OCI-LY1 (cell line): ENCODE measurements at regions not wholly inside any gene's neighbourhood (a gene's known extent, or its start where the extent isn't known, plus 50 kb on each side); places are given as distances from the start of the nearest gene placed in this dataset.

Source experiments
- H2AFZ ChIP-seq: fragments of 200-600 bp; sonication (generic), shearing (Covaris generic); 2 replicates; pipeline ENCODE4 v1.6.0; 2014; ENCODE audit warnings: antibody characterized with exemption, mild to moderate bottlenecking, low read length
- H3F3A ChIP-seq: fragments of 200-600 bp; sonication (generic), shearing (Covaris generic); 2 replicates; pipeline ENCODE4 v1.6.0; 2014; ENCODE audit warnings: mild to moderate bottlenecking, antibody characterized with exemption, low read length, moderate library complexity; ENCODE audit not compliant: insufficient read depth
- H3K27ac ChIP-seq: fragments of 200-600 bp; sonication (generic); 2 replicates; pipeline ENCODE4 v1.5.1; 2014; ENCODE audit warnings: low read length, mixed run types, mild to moderate bottlenecking, low read depth; ENCODE audit not compliant: poor library complexity, severe bottlenecking
- H3K27me3 ChIP-seq: fragments of 200-600 bp; sonication (generic); 2 replicates; pipeline ENCODE4 v1.6.0; 2014; ENCODE audit warnings: antibody characterized with exemption, mild to moderate bottlenecking, low read length, moderate library complexity; ENCODE audit not compliant: insufficient read depth
- H3K36me3 ChIP-seq: fragments of 200-600 bp; sonication (generic); 2 replicates; pipeline ENCODE4 v1.6.1; 2014; ENCODE audit warnings: mild to moderate bottlenecking, antibody characterized with exemption, low read length, moderate library complexity, mixed read lengths; ENCODE audit not compliant: insufficient read depth
- H3K4me1 ChIP-seq: fragments of 200-600 bp; sonication (generic); 2 replicates; pipeline ENCODE4 v1.5.1; 2014; ENCODE audit warnings: mild to moderate bottlenecking, low read length, moderate library complexity; ENCODE audit not compliant: insufficient read depth, severe bottlenecking
- H3K4me2 ChIP-seq: fragments of 200-600 bp; sonication (generic), shearing (Covaris generic); 2 replicates; pipeline ENCODE4 v1.6.1; 2014; ENCODE audit warnings: low read length
- H3K4me3 ChIP-seq: fragments of 200-600 bp; sonication (generic); 2 replicates; pipeline ENCODE4 v1.5.1; 2014; ENCODE audit warnings: low read length, low read depth, mild to moderate bottlenecking, mixed read lengths; ENCODE audit not compliant: poor library complexity, severe bottlenecking
- H3K79me2 ChIP-seq: fragments of 200-600 bp; shearing (Covaris generic); 2 replicates; pipeline ENCODE4 v1.6.1; 2016; ENCODE audit warnings: mixed run types, low read length, mixed read lengths; ENCODE audit not compliant: insufficient read depth
- H3K9ac ChIP-seq: fragments of 200-600 bp; sonication (generic), shearing (Covaris generic); 2 replicates; pipeline ENCODE4 v1.6.1; 2014; ENCODE audit warnings: mild to moderate bottlenecking, low read length, mixed read lengths
- H3K9me2 ChIP-seq: fragments of 200-600 bp; sonication (generic), shearing (Covaris generic); 2 replicates; pipeline ENCODE4 v1.6.1; 2014; ENCODE audit warnings: low read depth, mild to moderate bottlenecking, low read length, mixed read lengths
- H3K9me3 ChIP-seq: fragments of 200-600 bp; shearing (Covaris generic); 2 replicates; pipeline ENCODE4 v1.6.1; 2014; ENCODE audit warnings: low read length, mixed read lengths
- H4K20me1 ChIP-seq: fragments of 200-600 bp; sonication (generic), shearing (Covaris generic); 2 replicates; pipeline ENCODE4 v1.6.0; 2016; ENCODE audit warnings: mild to moderate bottlenecking, low read length; ENCODE audit not compliant: insufficient read depth
- EZH2 ChIP-seq: fragments of 200-600 bp; sonication (generic), shearing (Covaris generic); IDR thresholded peaks from 2 replicates; pipeline ENCODE4 v1.8.0; 2017; ENCODE audit warnings: borderline replicate concordance, mixed run types, mild to moderate bottlenecking, antibody characterized with exemption, low read length, moderate library complexity, mixed read lengths
- TF ChIP-seq, protein P1 (sequence below): fragments of 200-600 bp; sonication (generic), shearing (Covaris generic); IDR thresholded peaks from 2 replicates; pipeline ENCODE4 v1.5.1; 2017; ENCODE audit warnings: mild to moderate bottlenecking, antibody characterized with exemption, low read length, moderate library complexity, mixed read lengths

DNA sequence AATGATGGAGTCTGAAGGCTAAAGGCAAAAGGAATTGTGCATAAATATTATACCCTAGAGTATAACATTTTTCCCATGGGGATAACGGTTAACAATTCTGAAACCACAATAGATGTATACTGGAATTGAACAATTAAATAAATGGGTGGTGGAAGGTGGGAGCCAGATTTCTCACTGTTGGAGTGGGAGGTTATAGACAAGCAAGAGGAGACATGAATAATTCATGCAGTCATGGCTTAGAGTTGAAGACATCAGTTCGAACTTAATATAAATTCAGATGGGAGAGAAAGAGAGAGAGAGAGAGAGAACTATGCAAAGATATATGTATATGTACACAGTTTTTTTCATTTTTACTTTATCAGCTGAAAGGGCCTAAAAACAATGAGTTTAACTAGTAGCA lies 523.9 kb downstream of the FOXG1 start:
- no peaks in the 10 kb centered on the region for H4K20me1 ChIP-seq
- no peaks in the 10 kb centered on the region for H3K9me2 ChIP-seq
- no peak overlapping the region for H3K27ac ChIP-seq
- H3K4me3 ChIP-seq, result no peak overlapping the region
- H3K4me1 ChIP-seq, result no peaks in the 10 kb centered on the region
- TF ChIP-seq EZH2, result no peak
- no peak overlapping the region for H3K9ac ChIP-seq
- H3F3A ChIP-seq, result no peaks in the 10 kb centered on the region
- H3K27me3 ChIP-seq, result no peaks in the 10 kb centered on the region
- no peak overlapping the region for H2AFZ ChIP-seq
- no peaks in the 10 kb centered on the region for H3K79me2 ChIP-seq
- no peaks in the 10 kb centered on the region for H3K9me3 ChIP-seq
- H3K36me3 ChIP-seq, result no peaks in the 10 kb centered on the region
- H3K4me2 ChIP-seq, result no peak overlapping the region

DNA sequence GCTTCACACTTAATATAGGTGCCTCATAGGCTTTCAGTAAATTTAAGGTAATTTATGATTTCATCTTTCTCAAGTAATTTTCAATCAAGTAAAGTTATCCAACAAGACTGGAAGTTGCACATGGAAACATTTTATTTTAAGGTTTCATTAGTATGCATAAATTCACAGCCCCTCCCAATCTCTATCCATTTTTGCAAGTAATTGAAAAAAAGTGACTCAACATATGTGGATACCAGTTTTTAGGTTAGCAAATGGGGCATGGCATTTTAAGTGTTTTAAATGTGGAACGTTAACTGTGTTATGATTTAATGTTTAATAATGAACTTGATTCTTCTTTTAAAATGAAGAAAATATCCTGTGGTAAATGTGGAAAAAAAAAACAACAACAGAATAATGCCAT lies 532.8 kb downstream of the FOXG1 start:
- Histone ChIP-seq H3F3A (no peaks in the 10 kb centered on the region), H3K4me1 (no peaks in the 10 kb centered on the region)

DNA sequence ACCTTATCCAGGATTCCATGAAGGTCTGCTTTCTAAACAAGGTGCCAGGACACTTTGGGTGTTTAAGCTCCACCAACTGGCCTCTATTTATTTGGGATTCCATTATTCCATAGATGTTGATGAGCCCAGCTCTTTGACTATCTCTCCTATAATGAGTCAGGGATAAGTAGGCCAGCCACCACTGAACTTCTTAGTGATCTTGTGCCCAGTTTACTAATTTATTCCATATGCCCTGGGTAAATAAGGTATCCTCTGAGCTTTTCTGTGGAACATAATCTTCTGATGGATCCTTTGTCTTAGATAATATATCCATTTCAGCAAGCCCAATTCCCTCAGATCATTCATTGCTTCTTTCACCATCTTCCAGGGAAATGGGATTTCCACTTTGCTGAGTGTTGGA lies 535.0 kb downstream of the FOXG1 start:
- no peaks in the 10 kb centered on the region for H3K9me2 ChIP-seq
- no peak overlapping the region for H3K4me3 ChIP-seq
- H3K27me3 ChIP-seq, result no peaks in the 10 kb centered on the region
- H3K9me3 ChIP-seq, result no peaks in the 10 kb centered on the region
- no peak overlapping the region for H2AFZ ChIP-seq
- no peak overlapping the region for H3K4me2 ChIP-seq
- no peaks in the 10 kb centered on the region for H3K36me3 ChIP-seq
- H3K27ac ChIP-seq, result no peak overlapping the region
- no peaks in the 10 kb centered on the region for H3K4me1 ChIP-seq
- no peak overlapping the region for H3K9ac ChIP-seq
- H3K79me2 ChIP-seq, result no peaks in the 10 kb centered on the region
- TF ChIP-seq, protein P1, sequence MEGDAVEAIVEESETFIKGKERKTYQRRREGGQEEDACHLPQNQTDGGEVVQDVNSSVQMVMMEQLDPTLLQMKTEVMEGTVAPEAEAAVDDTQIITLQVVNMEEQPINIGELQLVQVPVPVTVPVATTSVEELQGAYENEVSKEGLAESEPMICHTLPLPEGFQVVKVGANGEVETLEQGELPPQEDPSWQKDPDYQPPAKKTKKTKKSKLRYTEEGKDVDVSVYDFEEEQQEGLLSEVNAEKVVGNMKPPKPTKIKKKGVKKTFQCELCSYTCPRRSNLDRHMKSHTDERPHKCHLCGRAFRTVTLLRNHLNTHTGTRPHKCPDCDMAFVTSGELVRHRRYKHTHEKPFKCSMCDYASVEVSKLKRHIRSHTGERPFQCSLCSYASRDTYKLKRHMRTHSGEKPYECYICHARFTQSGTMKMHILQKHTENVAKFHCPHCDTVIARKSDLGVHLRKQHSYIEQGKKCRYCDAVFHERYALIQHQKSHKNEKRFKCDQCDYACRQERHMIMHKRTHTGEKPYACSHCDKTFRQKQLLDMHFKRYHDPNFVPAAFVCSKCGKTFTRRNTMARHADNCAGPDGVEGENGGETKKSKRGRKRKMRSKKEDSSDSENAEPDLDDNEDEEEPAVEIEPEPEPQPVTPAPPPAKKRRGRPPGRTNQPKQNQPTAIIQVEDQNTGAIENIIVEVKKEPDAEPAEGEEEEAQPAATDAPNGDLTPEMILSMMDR, result no peak
- no peak for TF ChIP-seq EZH2
- no peaks in the 10 kb centered on the region for H4K20me1 ChIP-seq
- H3F3A ChIP-seq, result no peaks in the 10 kb centered on the region

More for the DNA sequence above, 532.8 kb downstream of the FOXG1 start:
- Histone ChIP-seq H3K36me3 (no peaks in the 10 kb centered on the region), H4K20me1 (no peaks in the 10 kb centered on the region), H3K9me3 (no peaks in the 10 kb centered on the region), H3K27ac (no peak overlapping the region), H3K9ac (no peak overlapping the region), H3K4me2 (no peak overlapping the region), H3K27me3 (no peaks in the 10 kb centered on the region), H2AFZ (no peak overlapping the region), H3K4me3 (no peak overlapping the region), H3K9me2 (no peaks in the 10 kb centered on the region), H3K79me2 (no peaks in the 10 kb centered on the region)
- TF ChIP-seq EZH2, result no peak
- TF ChIP-seq, protein P1, result no peak

DNA sequence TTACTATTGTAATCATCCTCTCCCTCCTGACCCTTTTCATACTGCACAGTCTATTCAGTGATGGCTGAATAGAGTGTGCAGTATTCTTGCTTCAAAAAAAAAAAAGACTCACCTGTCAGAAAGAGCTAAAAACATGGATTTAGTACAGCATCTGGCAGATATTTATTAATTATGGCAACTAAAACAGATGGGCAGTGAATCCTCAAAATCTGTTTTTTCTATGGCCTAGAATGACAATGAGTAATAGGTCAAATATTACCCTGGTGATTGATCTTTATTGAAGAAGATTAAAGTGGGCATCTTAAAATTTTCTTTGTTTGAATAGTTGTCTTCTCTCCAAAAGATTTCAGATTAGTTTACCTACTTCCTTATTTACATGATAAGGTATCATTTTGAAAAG lies 543.6 kb downstream of the FOXG1 start:
- no peak overlapping the region for H3K9ac ChIP-seq
- H2AFZ ChIP-seq, result no peak overlapping the region
- H4K20me1 ChIP-seq, result no peaks in the 10 kb centered on the region
- no peaks in the 10 kb centered on the region for H3F3A ChIP-seq
- no peaks in the 10 kb centered on the region for H3K9me2 ChIP-seq
- no peak overlapping the region for H3K27ac ChIP-seq
- H3K79me2 ChIP-seq, result no peaks in the 10 kb centered on the region
- H3K4me3 ChIP-seq, result no peak overlapping the region
- no peaks in the 10 kb centered on the region for H3K27me3 ChIP-seq
- H3K36me3 ChIP-seq, result no peaks in the 10 kb centered on the region
- no peak for TF ChIP-seq EZH2
- TF ChIP-seq, protein P1, result no peak
- no peaks in the 10 kb centered on the region for H3K9me3 ChIP-seq
- no peak overlapping the region for H3K4me2 ChIP-seq
- no peaks in the 10 kb centered on the region for H3K4me1 ChIP-seq
